T-cell (primary cell): ENCODE measurements at regions not wholly inside any gene's neighbourhood (a gene's known extent, or its start where the extent isn't known, plus 50 kb on each side); places are given as distances from the start of the nearest gene placed in this dataset.

Experiments
- ATAC-seq, 4 experiments: fragments of 200-7000 bp in 3 of 4; fragments of 150-1000 bp in 1 of 4; cut with Tn5 transposase; replicated peaks in 1 of 4; 1 replicate in 3 of 4; 2 replicates in 1 of 4; pipeline ENCODE4 v1.10.0; 2021; ENCODE audit warnings: moderate library complexity in 3 of 4, mild to moderate bottlenecking in 2 of 4, moderate number of reproducible peaks in 1 of 4
- CTCF ChIA-PET, 2 donors: fragments of 300-600 bp; sonication (Branson Sonifier 250); formaldehyde crosslinking; loops; one replicate each; lab custom pipeline; 2022; ENCODE audit warnings: antibody characterized with exemption in 2 of 2; lab: Charles Lee
- POLR2A ChIA-PET, 2 donors: fragments of 300-600 bp; sonication (Branson Sonifier 250); formaldehyde crosslinking; loops; one replicate each; lab custom pipeline; 2022; ENCODE audit warnings: antibody characterized with exemption in 2 of 2; lab: Charles Lee
- DNase-seq, 35 experiments: peaks; one replicate each; pipeline versions ENCODE4 v3.0.0 to v3.0.0-alpha.2; 2013 to 2023
- H3K27ac ChIP-seq: one replicate; pipeline ENCODE4 v1.5.1; 2013; ENCODE audit warnings: low read length
- H3K27me3 ChIP-seq, 2 experiments: replicated peaks in 1 of 2; 1 replicate in 1 of 2; 2 replicates in 1 of 2; pipeline versions ENCODE4 v1.6.1 to v1.7.0; 2013; ENCODE audit warnings: low read length in 1 of 2, mixed read lengths in 1 of 2; ENCODE audit not compliant: control insufficient read depth in 2 of 2, insufficient read depth in 2 of 2; ENCODE audit errors: extremely low read depth in 1 of 2
- H3K36me3 ChIP-seq, 2 donors: 1 replicate in 1 of 2; 2 replicates in 1 of 2; pipeline versions ENCODE4 v1.6.1 to v1.7.0; 2013; ENCODE audit warnings: low read length in 1 of 2; ENCODE audit not compliant: control insufficient read depth in 2 of 2, insufficient read depth in 1 of 2; ENCODE audit errors: extremely low read depth in 1 of 2
- H3K4me1 ChIP-seq, 2 experiments: 1 replicate in 1 of 2; 2 replicates in 1 of 2; pipeline versions ENCODE4 v1.6.1 to v1.7.0; 2013; ENCODE audit warnings: low read length in 2 of 2, mixed read lengths in 1 of 2; ENCODE audit not compliant: insufficient read depth in 2 of 2, control insufficient read depth in 1 of 2; ENCODE audit errors: extremely low read depth in 1 of 2
- H3K4me3 ChIP-seq, 2 donors: 1 replicate in 1 of 2; 2 replicates in 1 of 2; pipeline versions ENCODE4 v1.5.1 to v1.7.0; 2013; ENCODE audit warnings: mild to moderate bottlenecking in 2 of 2, low read length in 1 of 2, moderate library complexity in 1 of 2; ENCODE audit not compliant: control insufficient read depth in 1 of 2; ENCODE audit errors: extremely low read depth in 1 of 2
- H3K9me3 ChIP-seq: 2 replicates; pipeline ENCODE4 v1.7.0; 2013
- H3K27ac Mint-ChIP-seq, 2 donors: one replicate each; pipeline ENCODE4 v1.8.0; 2020 to 2021; ENCODE audit warnings: mild to moderate bottlenecking in 2 of 2, mixed read lengths in 2 of 2
- H3K27me3 Mint-ChIP-seq, 2 donors: one replicate each; pipeline ENCODE4 v1.8.0; 2021 to 2022; ENCODE audit warnings: mixed read lengths in 2 of 2
- H3K36me3 Mint-ChIP-seq: one replicate; pipeline ENCODE4 v1.8.0; 2021; ENCODE audit warnings: mixed read lengths
- H3K4me1 Mint-ChIP-seq, 3 donors: one replicate each; pipeline ENCODE4 v1.8.0; 2020 to 2022; ENCODE audit warnings: mixed read lengths in 3 of 3, mild to moderate bottlenecking in 1 of 3
- H3K4me3 Mint-ChIP-seq, 3 donors: one replicate each; pipeline ENCODE4 v1.8.0; 2020 to 2022; ENCODE audit warnings: mild to moderate bottlenecking in 3 of 3, mixed read lengths in 3 of 3, moderate library complexity in 3 of 3
- H3K9me3 Mint-ChIP-seq, 3 donors: one replicate each; pipeline ENCODE4 v1.8.0; 2020 to 2022; ENCODE audit warnings: mixed read lengths in 3 of 3
- WGBS: methylation state at CpG from one replicate; pipeline ENCODE4 v1.1.5; 2013; ENCODE audit warnings: missing lambda C conversion rate; ENCODE audit not compliant: insufficient coverage; 5-methylcytosine and 5-hydroxymethylcytosine counted together

DNA sequence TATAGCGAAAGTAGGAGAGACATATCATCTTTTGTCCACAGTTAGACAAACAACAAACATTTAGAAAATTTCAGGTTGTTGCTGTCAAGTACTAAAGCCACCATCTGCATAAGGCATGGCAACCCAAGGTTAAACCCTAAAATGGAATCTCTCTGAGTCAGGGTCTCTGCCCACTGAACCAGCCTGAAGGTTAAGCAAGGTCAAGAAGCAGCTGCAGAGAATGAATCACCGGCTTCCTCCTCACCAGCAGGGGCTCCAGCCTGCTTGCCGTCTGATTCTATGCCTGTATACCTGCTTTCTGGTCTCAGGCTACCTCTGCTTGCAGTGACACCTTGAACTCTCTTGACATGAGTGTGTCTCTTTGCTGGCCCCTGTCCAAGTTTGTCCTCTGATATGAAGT lies 726.2 kb upstream of the SGCG start:
- Histone ChIP-seq H3K27me3 (no peaks in the 10 kb centered on the region), H3K4me3 (no peak overlapping the region), H3K4me1 (no peaks in the 10 kb centered on the region), H3K9me3 (no peaks in the 10 kb centered on the region), H3K36me3 (no peaks in the 10 kb centered on the region), H3K27ac (no peak overlapping the region)
- no peak overlapping the region for H3K4me3 Mint-ChIP-seq
- H3K36me3 Mint-ChIP-seq = no peaks in the 10 kb centered on the region
- ATAC-seq = no peak
- DNase-seq = no peak
- H3K27ac Mint-ChIP-seq = no peak overlapping the region
- WGBS = 75% methylated on average over 2 of the region's 3 CpGs
- CTCF ChIA-PET = no interaction called here
- POLR2A ChIA-PET = no interaction called here
- no peaks in the 10 kb centered on the region for H3K27me3 Mint-ChIP-seq
- H3K9me3 Mint-ChIP-seq = no peaks in the 10 kb centered on the region
- no peaks in the 10 kb centered on the region for H3K4me1 Mint-ChIP-seq

DNA sequence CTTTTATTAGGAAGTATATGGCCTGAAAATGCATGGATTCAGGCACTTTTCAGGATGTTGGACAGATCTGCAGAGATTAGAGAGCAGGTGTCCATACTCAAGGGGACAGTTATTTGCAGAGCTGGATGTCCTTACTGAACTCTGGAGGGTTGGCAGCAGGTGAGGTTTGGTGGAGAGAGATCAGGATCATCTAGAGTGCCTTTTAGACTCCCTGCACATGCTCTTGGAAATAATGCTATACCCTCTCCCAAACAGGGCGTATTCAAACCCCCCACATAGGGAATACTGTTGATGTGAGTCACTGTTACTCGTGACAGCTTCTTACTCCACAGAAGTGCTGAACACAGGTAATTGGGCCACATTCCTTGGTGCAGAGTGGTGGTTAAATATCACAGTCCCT lies 725.7 kb upstream of the SGCG start:
- WGBS = no CpG with 5 or more reads among the region's 2 CpGs
- H3K27me3 Mint-ChIP-seq = no peaks in the 10 kb centered on the region
- H3K4me3 Mint-ChIP-seq = no peak overlapping the region
- no peak overlapping the region for H3K27ac ChIP-seq
- ChIA-PET CTCF (no interaction called here), POLR2A (no interaction called here)
- no peak overlapping the region for H3K4me3 ChIP-seq
- no peaks in the 10 kb centered on the region for H3K9me3 ChIP-seq
- H3K36me3 Mint-ChIP-seq = no peaks in the 10 kb centered on the region
- no peak for DNase-seq
- H3K4me1 Mint-ChIP-seq = no peaks in the 10 kb centered on the region
- no peak for ATAC-seq
- H3K36me3 ChIP-seq = no peaks in the 10 kb centered on the region
- H3K4me1 ChIP-seq = no peaks in the 10 kb centered on the region
- H3K27ac Mint-ChIP-seq = no peak overlapping the region
- H3K27me3 ChIP-seq = no peaks in the 10 kb centered on the region
- H3K9me3 Mint-ChIP-seq = no peaks in the 10 kb centered on the region

DNA sequence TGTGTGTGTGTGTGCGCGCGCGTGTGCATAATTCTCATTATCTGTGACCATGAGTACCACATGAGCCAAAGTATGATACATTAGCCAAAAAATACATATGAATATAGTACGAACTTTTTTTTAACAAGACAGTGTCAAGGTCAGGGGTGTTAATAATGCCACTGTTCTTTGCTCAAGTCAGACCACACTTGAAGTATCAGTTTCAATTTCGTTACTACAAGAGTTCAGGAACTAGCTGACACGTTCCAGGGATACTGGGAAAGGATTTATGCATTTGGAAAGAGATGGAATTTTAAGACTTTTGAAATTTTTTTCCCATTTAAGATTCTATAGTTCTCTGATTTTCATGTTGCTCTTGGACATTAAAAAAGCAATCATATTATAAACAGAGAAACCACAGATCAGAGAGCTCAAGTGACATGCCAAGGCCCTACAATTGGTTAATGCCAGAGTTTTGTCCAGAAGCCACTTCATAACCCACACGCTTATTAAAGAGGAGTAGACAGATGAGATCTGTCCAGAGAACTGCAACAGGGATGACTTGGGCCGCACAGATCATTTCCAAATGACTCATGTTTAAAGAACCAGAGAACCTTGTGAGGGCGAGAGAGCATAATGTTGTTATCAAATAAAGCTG lies 718.8 kb upstream of the SGCG start:
- Histone ChIP-seq H3K27ac (no peak overlapping the region), H3K4me1 (no peaks in the 10 kb centered on the region), H3K9me3 (no peaks in the 10 kb centered on the region), H3K27me3 (no peaks in the 10 kb centered on the region), H3K36me3 (no peaks in the 10 kb centered on the region), H3K4me3 (no peak overlapping the region)
- Mint-ChIP-seq H3K4me3 (no peak overlapping the region), H3K27me3 (no peaks in the 10 kb centered on the region), H3K9me3 (no peaks in the 10 kb centered on the region), H3K4me1 (no peaks in the 10 kb centered on the region), H3K27ac (no peak overlapping the region), H3K36me3 (no peaks in the 10 kb centered on the region)
- no peak for ATAC-seq
- ChIA-PET POLR2A (no interaction called here), CTCF (no interaction called here)
- WGBS = 80% methylated on average over 1 of the region's 10 CpGs
- no peak for DNase-seq

DNA sequence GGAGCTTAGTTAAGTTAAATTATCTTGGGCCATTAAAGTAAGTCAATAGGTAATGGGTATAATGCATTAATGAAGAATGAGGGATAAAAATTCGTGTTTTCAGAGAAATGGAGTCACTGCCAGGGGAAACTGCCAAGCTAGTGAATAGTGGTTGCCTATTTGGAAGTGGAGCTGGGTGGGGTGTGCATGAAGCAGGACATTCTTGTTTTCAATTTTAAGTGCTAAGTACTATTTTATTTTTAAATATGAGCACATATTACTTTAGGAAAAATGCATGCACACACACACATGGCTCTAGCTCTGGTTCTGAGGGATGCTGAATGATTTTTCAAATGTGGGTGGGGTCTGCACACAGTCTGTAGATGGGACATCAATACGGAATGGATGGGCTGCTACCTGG lies 717.7 kb upstream of the SGCG start:
- no peaks in the 10 kb centered on the region for H3K27me3 Mint-ChIP-seq
- Histone ChIP-seq H3K4me3 (no peak overlapping the region), H3K36me3 (no peaks in the 10 kb centered on the region), H3K27ac (no peak overlapping the region), H3K4me1 (no peaks in the 10 kb centered on the region), H3K9me3 (no peaks in the 10 kb centered on the region), H3K27me3 (no peaks in the 10 kb centered on the region)
- H3K4me1 Mint-ChIP-seq = no peaks in the 10 kb centered on the region
- ATAC-seq = no peak
- no peaks in the 10 kb centered on the region for H3K9me3 Mint-ChIP-seq
- H3K36me3 Mint-ChIP-seq = no peaks in the 10 kb centered on the region
- WGBS = 20% methylated on average over 1 of the region's 2 CpGs
- no peak overlapping the region for H3K27ac Mint-ChIP-seq
- ChIA-PET CTCF (no interaction called here), POLR2A (no interaction called here)
- H3K4me3 Mint-ChIP-seq = no peak overlapping the region
- DNase-seq = no peak

DNA sequence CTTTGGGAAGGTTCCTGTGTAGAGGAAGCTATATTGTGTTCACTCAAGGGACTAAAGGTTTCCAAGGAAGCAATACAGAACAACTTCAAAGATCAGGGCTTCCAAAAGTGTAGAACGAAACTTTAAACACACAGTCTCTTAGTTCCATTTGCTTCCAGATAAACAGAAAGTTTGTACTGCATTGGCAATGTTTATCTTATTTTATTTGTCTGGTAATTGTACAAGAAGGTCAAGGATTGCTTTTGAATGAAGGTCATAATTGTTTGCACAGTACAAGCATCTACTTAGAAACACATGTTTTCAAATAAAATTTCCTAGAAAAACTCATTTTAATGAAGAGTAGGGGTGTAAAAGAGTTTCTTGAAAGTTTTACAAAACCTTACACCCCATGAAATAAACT lies 712.7 kb upstream of the SGCG start:
- Mint-ChIP-seq H3K4me1 (no peaks in the 10 kb centered on the region), H3K27me3 (no peaks in the 10 kb centered on the region), H3K27ac (no peak overlapping the region), H3K36me3 (no peaks in the 10 kb centered on the region), H3K4me3 (no peak overlapping the region), H3K9me3 (no peaks in the 10 kb centered on the region)
- Histone ChIP-seq H3K4me3 (no peak overlapping the region), H3K27me3 (no peaks in the 10 kb centered on the region), H3K4me1 (no peaks in the 10 kb centered on the region), H3K9me3 (no peaks in the 10 kb centered on the region), H3K36me3 (no peaks in the 10 kb centered on the region), H3K27ac (no peak overlapping the region)
- no peak for ATAC-seq
- ChIA-PET CTCF (no interaction called here), POLR2A (no interaction called here)
- no peak for DNase-seq
- WGBS = no CpG with 5 or more reads among the region's 1 CpG

DNA sequence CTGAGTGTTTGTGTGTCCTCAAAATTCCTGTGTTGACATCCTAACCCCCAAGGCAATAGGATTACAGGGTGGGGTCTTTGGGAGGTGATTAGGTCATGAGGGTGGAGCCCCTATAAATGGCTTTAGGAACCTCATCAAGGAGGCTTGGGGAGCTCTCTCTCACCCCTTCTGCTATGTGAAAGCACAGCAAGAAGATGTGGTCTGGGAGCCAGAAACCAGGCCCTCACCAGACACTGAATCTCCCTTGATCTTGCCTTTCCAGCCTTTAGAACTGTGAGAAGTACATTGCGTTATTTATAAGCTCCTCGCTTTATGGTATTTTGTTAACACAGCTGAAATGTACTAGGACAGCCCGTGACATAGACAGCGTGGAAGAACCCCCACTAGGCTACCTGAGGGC lies 712.0 kb upstream of the SGCG start:
- no peaks in the 10 kb centered on the region for H3K36me3 Mint-ChIP-seq
- no peaks in the 10 kb centered on the region for H3K4me1 ChIP-seq
- no peaks in the 10 kb centered on the region for H3K9me3 Mint-ChIP-seq
- POLR2A ChIA-PET = no interaction called here
- H3K27ac Mint-ChIP-seq = no peak overlapping the region
- no peak for DNase-seq
- no peak for ATAC-seq
- no peak overlapping the region for H3K4me3 ChIP-seq
- no peaks in the 10 kb centered on the region for H3K9me3 ChIP-seq
- H3K27me3 Mint-ChIP-seq = no peaks in the 10 kb centered on the region
- WGBS = no CpG with 5 or more reads among the region's 4 CpGs
- H3K27ac ChIP-seq = no peak overlapping the region
- no peaks in the 10 kb centered on the region for H3K4me1 Mint-ChIP-seq
- no peaks in the 10 kb centered on the region for H3K36me3 ChIP-seq
- CTCF ChIA-PET = no interaction called here
- no peaks in the 10 kb centered on the region for H3K27me3 ChIP-seq
- no peak overlapping the region for H3K4me3 Mint-ChIP-seq

DNA sequence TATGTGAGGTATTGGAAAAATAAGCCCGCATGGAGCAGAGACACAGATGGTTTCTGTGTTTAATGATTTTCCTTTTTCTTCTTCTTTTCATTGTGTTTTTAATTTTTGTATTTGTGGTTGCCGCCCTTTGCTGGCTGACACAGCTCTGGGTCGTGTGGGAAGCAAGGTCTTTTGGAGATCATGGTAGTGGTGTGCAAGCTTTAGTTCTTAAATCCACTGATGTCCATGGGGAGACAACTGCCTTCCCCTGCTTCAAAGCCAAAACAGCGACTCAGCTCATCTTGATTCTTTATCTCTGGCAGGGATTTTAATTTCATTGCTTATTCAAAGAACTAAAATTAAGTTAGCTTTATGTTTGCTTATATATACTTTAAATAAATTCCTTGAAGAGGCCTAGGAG lies 711.3 kb upstream of the SGCG start:
- no peaks in the 10 kb centered on the region for H3K9me3 Mint-ChIP-seq
- H3K27ac Mint-ChIP-seq = no peak overlapping the region
- Histone ChIP-seq H3K27me3 (no peaks in the 10 kb centered on the region), H3K9me3 (no peaks in the 10 kb centered on the region), H3K27ac (no peak overlapping the region), H3K4me3 (no peak overlapping the region), H3K36me3 (no peaks in the 10 kb centered on the region), H3K4me1 (no peaks in the 10 kb centered on the region)
- DNase-seq (no peak), ATAC-seq (no peak)
- no CpG with 5 or more reads among the region's 4 CpGs for WGBS
- ChIA-PET POLR2A (no interaction called here), CTCF (no interaction called here)
- no peaks in the 10 kb centered on the region for H3K36me3 Mint-ChIP-seq
- no peaks in the 10 kb centered on the region for H3K27me3 Mint-ChIP-seq
- H3K4me1 Mint-ChIP-seq = no peaks in the 10 kb centered on the region
- no peak overlapping the region for H3K4me3 Mint-ChIP-seq
